Duodenal mucosa (tissue), 2 donors: ENCODE measurements at regions not wholly inside any gene's neighbourhood (a gene's known extent, or its start where the extent isn't known, plus 50 kb on each side); places are given as distances from the start of the nearest gene placed in this dataset.
"Not testable (repeated sequence)": the region's sequence is repeated elsewhere in the genome, so short reads cannot be mapped to it uniquely, and the experiment has no call there.

Experiments
- H3K27ac ChIP-seq: one replicate; pipeline ENCODE4 v1.7.0; 2013; ENCODE audit warnings: low read depth, low read length
- H3K27me3 ChIP-seq, 2 donors: one replicate each; pipeline ENCODE4 v1.7.0; 2013; ENCODE audit warnings: low read length in 2 of 2, control low read depth in 1 of 2; ENCODE audit not compliant: insufficient read depth in 2 of 2, control insufficient read depth in 1 of 2
- H3K36me3 ChIP-seq, 2 donors: one replicate each; pipeline ENCODE4 v1.7.0; 2013; ENCODE audit warnings: low read length in 2 of 2, control low read depth in 1 of 2; ENCODE audit not compliant: insufficient read depth in 2 of 2, control insufficient read depth in 1 of 2
- H3K4me1 ChIP-seq, 2 donors: one replicate each; pipeline ENCODE4 v1.7.0; 2013; ENCODE audit warnings: low read length in 2 of 2, control low read depth in 1 of 2; ENCODE audit not compliant: insufficient read depth in 2 of 2, control insufficient read depth in 1 of 2
- H3K4me3 ChIP-seq, 2 donors: one replicate each; pipeline ENCODE4 v1.7.0; 2013; ENCODE audit warnings: low read length in 2 of 2, low read depth in 1 of 2
- H3K9ac ChIP-seq, 2 donors: one replicate each; pipeline ENCODE4 v1.7.0; 2013; ENCODE audit warnings: low read length in 2 of 2, low read depth in 1 of 2
- H3K9me3 ChIP-seq, 2 donors: one replicate each; pipeline ENCODE4 v1.7.0; 2013; ENCODE audit warnings: low read length in 2 of 2, control low read depth in 1 of 2; ENCODE audit not compliant: control insufficient read depth in 1 of 2

DNA sequence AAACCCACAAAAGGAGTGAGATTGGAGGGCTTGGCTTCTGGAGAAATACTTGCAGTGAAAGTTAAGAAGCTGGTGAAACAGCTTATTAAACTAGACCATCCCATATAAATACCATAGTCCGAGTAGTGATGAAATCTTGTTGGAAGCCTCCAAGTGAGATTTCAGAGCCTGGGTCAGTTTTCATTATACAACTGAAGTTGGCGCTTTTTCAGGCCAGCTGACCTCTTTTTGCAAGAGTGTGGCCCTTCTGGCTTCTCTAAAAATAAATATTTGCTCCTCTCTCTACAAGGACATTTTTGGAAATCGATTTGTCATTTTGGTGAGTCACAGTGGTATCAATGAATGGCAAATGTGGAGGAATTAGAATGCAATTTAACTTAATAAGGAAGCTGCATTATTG is 51.2 kb upstream of the THRB start:
- Histone ChIP-seq H3K27ac (no peak overlapping the region), H3K9ac (no peak overlapping the region), H3K4me1 (peaks cover 0 to 5% of the 10 kb centered on the region in 2 donors), H3K9me3 (no peaks in the 10 kb centered on the region), H3K36me3 (no peaks in the 10 kb centered on the region), H3K4me3 (no peak overlapping the region), H3K27me3 (peaks cover 0 to 15% of the 10 kb centered on the region in 2 donors)

DNA sequence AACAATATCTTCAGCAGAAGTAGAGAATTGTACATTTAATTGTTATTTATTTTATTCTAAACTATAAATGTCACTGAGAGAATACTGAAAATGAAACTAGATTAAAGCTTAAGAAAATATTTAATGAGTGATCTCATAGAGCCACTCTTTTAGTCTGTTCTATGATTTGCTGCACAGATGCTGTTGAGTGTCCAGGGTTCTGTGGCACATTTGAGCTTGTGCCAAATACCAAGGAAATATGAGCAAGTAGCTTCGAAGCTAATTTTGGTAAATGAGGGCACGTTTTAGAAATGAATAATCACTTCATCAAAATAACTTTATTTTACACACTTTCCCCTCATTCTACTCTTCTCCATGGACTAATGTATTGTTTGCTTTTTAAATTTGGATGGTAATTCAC is 53.6 kb upstream of the THRB start:
- Histone ChIP-seq H3K36me3 (no peaks in the 10 kb centered on the region), H3K9me3 (no peaks in the 10 kb centered on the region), H3K4me3 (no peak overlapping the region), H3K27ac (no peak overlapping the region), H3K4me1 (peaks cover 0 to 5% of the 10 kb centered on the region in 2 donors), H3K9ac (no peak overlapping the region), H3K27me3 (peaks cover 0 to 22% of the 10 kb centered on the region in 2 donors)

GRCh38 chr3:24550588-24550987 is 55.9 kb upstream of the THRB start:
- H3K4me3 ChIP-seq: no peak overlapping the region
- peaks cover 0 to 19% of the 10 kb centered on the region in 2 donors for H3K27me3 ChIP-seq
- H3K36me3 ChIP-seq: no peaks in the 10 kb centered on the region
- no peaks in the 10 kb centered on the region for H3K9me3 ChIP-seq
- no peak overlapping the region for H3K27ac ChIP-seq
- no peak overlapping the region for H3K9ac ChIP-seq
- peaks cover 0 to 5% of the 10 kb centered on the region in 2 donors for H3K4me1 ChIP-seq

- Histone ChIP-seq H3K4me3 (no peak overlapping the region), H3K9me3 (no peaks in the 10 kb centered on the region), H3K36me3 (no peaks in the 10 kb centered on the region), H3K9ac (no peak overlapping the region), H3K27me3 (peaks cover 0 to 11% of the 10 kb centered on the region in 2 donors), H3K27ac (no peak overlapping the region), H3K4me1 (peaks cover 0 to 5% of the 10 kb centered on the region in 2 donors)
These were observed 57.0 kb upstream of the THRB start for GRCh38 chr3:24551626-24552025.

GRCh38 chr3:24562895-24563294 is 68.2 kb upstream of the THRB start:
- Histone ChIP-seq H3K4me3 (no peak overlapping the region), H3K36me3 (no peaks in the 10 kb centered on the region), H3K9me3 (no peaks in the 10 kb centered on the region), H3K9ac (no peak overlapping the region), H3K27me3 (peaks cover 0 to 8% of the 10 kb centered on the region in 2 donors), H3K27ac (no peak overlapping the region), H3K4me1 (no peaks in the 10 kb centered on the region)

- Histone ChIP-seq H3K36me3 (no peaks in the 10 kb centered on the region), H3K27me3 (peaks cover 0 to 7% of the 10 kb centered on the region in 2 donors), H3K4me1 (no peaks in the 10 kb centered on the region), H3K9ac (no peak overlapping the region), H3K27ac (no peak overlapping the region), H3K9me3 (no peaks in the 10 kb centered on the region), H3K4me3 (no peak overlapping the region)
These were observed 70.4 kb upstream of the THRB start for GRCh38 chr3:24565053-24565452.

DNA sequence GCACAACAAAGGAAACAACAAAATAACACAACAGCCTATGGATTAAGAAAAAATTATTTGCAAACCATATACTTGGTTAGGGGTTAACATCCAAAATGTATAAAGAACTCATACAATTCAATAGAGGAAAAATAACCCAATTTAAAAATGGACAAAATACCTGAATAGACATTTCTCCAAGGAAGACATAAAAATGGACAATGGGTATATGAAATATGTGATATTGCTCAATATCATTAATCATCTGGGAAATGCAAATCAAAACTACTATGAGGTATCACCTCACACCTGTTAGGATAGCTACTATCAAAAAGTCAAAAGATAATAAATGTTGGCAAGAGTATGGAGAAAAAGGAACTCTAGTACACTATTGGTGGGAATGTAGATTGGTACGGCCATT is 71.0 kb upstream of the THRB start:
- no peaks in the 10 kb centered on the region for H3K9me3 ChIP-seq
- H3K4me1 ChIP-seq: no peaks in the 10 kb centered on the region
- H3K4me3 ChIP-seq: no peak overlapping the region
- no peak overlapping the region for H3K27ac ChIP-seq
- no peak overlapping the region for H3K9ac ChIP-seq
- no peaks in the 10 kb centered on the region for H3K36me3 ChIP-seq
- peaks cover 0 to 4% of the 10 kb centered on the region in 2 donors for H3K27me3 ChIP-seq

- Histone ChIP-seq H3K27ac (no peak overlapping the region), H3K9me3 (no peaks in the 10 kb centered on the region), H3K4me1 (no peaks in the 10 kb centered on the region), H3K9ac (no peak overlapping the region), H3K4me3 (no peak overlapping the region), H3K27me3 (peaks cover 0 to 4% of the 10 kb centered on the region in 2 donors), H3K36me3 (no peaks in the 10 kb centered on the region)
These were observed 72.3 kb upstream of the THRB start for GRCh38 chr3:24566927-24567326.

DNA sequence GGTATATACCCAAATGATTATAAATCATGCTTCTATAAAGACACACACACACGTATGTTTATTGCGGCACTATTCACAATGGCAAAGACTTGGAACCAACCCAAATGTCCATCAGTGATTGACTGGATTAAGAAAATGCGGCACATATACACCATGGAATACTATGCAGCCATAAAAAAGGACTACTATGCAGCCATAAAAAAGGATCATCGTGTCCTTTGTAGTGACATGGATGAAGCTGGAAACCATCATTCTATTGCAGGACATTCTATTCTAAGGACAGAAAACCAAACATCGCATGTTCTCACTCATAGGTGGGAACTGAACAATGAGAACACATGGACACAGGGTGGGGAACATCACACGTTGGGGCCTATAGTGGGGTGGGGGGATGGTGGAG is 77.8 kb upstream of the THRB start:
- not testable (repeated sequence) for H3K27ac ChIP-seq, H3K27me3 ChIP-seq, H3K9me3 ChIP-seq, H3K9ac ChIP-seq, H3K36me3 ChIP-seq, H3K4me1 ChIP-seq, H3K4me3 ChIP-seq

DNA sequence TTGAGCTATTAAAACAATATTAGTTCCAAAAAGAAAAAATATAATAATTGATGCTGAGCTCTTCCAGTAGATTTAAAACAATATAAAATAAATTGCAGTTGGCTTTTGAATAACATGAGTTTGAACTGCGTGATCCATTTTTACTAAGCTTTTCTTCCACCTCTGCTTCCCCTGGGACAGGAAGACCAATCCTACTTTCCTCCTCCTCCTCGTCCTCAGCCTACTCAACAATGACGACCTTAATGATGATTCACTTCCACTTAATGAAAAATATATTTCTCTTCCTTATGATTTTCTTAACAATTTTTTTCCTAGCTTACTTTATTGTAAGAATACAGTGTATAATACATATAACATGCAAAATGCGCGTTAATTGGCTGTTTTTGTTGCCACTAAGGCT is 78.9 kb upstream of the THRB start:
- Histone ChIP-seq H3K27me3 (no peaks in the 10 kb centered on the region), H3K9ac (no peak overlapping the region), H3K9me3 (peaks cover 0 to 3% of the 10 kb centered on the region in 2 donors), H3K36me3 (no peaks in the 10 kb centered on the region), H3K27ac (no peak overlapping the region), H3K4me1 (no peaks in the 10 kb centered on the region), H3K4me3 (no peak overlapping the region)

- Histone ChIP-seq H3K9ac (no peak overlapping the region), H3K4me3 (no peak overlapping the region), H3K9me3 (no peaks in the 10 kb centered on the region), H3K27me3 (peaks cover 0 to 9% of the 10 kb centered on the region in 2 donors), H3K36me3 (no peaks in the 10 kb centered on the region), H3K27ac (no peak overlapping the region), H3K4me1 (no peaks in the 10 kb centered on the region)
These were observed 83.7 kb upstream of the THRB start for GRCh38 chr3:24578324-24578723.
